MM.1S (cell line): ENCODE measurements at regions not wholly inside any gene's neighbourhood (a gene's known extent, or its start where the extent isn't known, plus 50 kb on each side); places are given as distances from the start of the nearest gene placed in this dataset.

Experiments
- DNase-seq: peaks from one replicate; pipeline ENCODE4 v3.0.0-alpha.2; 2015
- H2AFZ ChIP-seq: fragments of 300-600 bp; sonication (generic); 2 replicates; pipeline ENCODE4 v1.6.0; 2016; ENCODE audit warnings: antibody characterized with exemption, low read length
- H3F3A ChIP-seq: fragments of 300-600 bp; sonication (generic); 2 replicates; pipeline ENCODE4 v1.6.1; 2016; ENCODE audit warnings: mild to moderate bottlenecking, antibody characterized with exemption, low read length, moderate library complexity, mixed read lengths; ENCODE audit not compliant: insufficient read depth
- H3K27ac ChIP-seq: fragments of 300-600 bp; sonication (generic); 2 replicates; pipeline ENCODE4 v1.5.1; 2016; ENCODE audit warnings: mild to moderate bottlenecking, low read length
- H3K27me3 ChIP-seq: fragments of 300-600 bp; sonication (generic); replicated peaks from 2 replicates; pipeline ENCODE4 v1.6.0; 2016; ENCODE audit warnings: low read length; ENCODE audit not compliant: insufficient read depth
- H3K36me3 ChIP-seq: fragments of 300-600 bp; sonication (generic); replicated peaks from 2 replicates; pipeline ENCODE4 v1.6.1; 2016; ENCODE audit warnings: mild to moderate bottlenecking, low read length, mixed read lengths; ENCODE audit not compliant: insufficient read depth
- H3K4me1 ChIP-seq: fragments of 300-600 bp; sonication (generic); 2 replicates; pipeline ENCODE4 v1.6.1; 2016; ENCODE audit warnings: low read length, mixed read lengths
- H3K4me2 ChIP-seq: fragments of 300-600 bp; sonication (generic); 2 replicates; pipeline ENCODE4 v1.6.0; 2016; ENCODE audit warnings: low read depth, low read length
- H3K4me3 ChIP-seq: fragments of 300-600 bp; sonication (generic); 2 replicates; pipeline ENCODE4 v1.5.1; 2016; ENCODE audit warnings: low read length, mixed read lengths
- H3K79me2 ChIP-seq: fragments of 300-600 bp; sonication (generic); 2 replicates; pipeline ENCODE4 v1.6.1; 2016; ENCODE audit warnings: mixed run types, low read length, mixed read lengths
- H3K9ac ChIP-seq: fragments of 300-600 bp; sonication (generic); 2 replicates; pipeline ENCODE4 v1.6.1; 2016; ENCODE audit warnings: low read length, mixed read lengths
- H3K9me2 ChIP-seq: fragments of 300-600 bp; sonication (generic); replicated peaks from 2 replicates; pipeline ENCODE4 v1.6.1; 2016; ENCODE audit warnings: mild to moderate bottlenecking, low read length, mixed read lengths; ENCODE audit not compliant: insufficient read depth
- H3K9me3 ChIP-seq: fragments of 300-600 bp; sonication (generic); replicated peaks from 2 replicates; pipeline ENCODE4 v1.6.1; 2016; ENCODE audit warnings: mild to moderate bottlenecking, low read length, mixed read lengths; ENCODE audit not compliant: insufficient read depth
- H4K20me1 ChIP-seq: fragments of 300-600 bp; sonication (generic); 2 replicates; pipeline ENCODE4 v1.6.1; 2016; ENCODE audit warnings: mild to moderate bottlenecking, low read length, moderate library complexity, mixed read lengths; ENCODE audit not compliant: insufficient read depth
- EZH2 ChIP-seq: fragments of 300-600 bp; sonication (generic); optimal IDR thresholded peaks from 2 replicates; pipeline ENCODE3; 2017; ENCODE audit warnings: low read depth, mild to moderate bottlenecking, antibody characterized with exemption, low read length, mixed read lengths
- EZH2phosphoT487 ChIP-seq: fragments of 300-600 bp; sonication (generic); IDR thresholded peaks from 2 replicates; pipeline ENCODE4 v1.6.1; 2018; ENCODE audit warnings: antibody characterized with exemption, low read length
- TF ChIP-seq, protein P1 (sequence below): fragments of 300-600 bp; sonication (generic); IDR thresholded peaks from 2 replicates; pipeline ENCODE4 v1.5.1; 2016; ENCODE audit warnings: antibody characterized with exemption, low read length, mixed read lengths

DNA sequence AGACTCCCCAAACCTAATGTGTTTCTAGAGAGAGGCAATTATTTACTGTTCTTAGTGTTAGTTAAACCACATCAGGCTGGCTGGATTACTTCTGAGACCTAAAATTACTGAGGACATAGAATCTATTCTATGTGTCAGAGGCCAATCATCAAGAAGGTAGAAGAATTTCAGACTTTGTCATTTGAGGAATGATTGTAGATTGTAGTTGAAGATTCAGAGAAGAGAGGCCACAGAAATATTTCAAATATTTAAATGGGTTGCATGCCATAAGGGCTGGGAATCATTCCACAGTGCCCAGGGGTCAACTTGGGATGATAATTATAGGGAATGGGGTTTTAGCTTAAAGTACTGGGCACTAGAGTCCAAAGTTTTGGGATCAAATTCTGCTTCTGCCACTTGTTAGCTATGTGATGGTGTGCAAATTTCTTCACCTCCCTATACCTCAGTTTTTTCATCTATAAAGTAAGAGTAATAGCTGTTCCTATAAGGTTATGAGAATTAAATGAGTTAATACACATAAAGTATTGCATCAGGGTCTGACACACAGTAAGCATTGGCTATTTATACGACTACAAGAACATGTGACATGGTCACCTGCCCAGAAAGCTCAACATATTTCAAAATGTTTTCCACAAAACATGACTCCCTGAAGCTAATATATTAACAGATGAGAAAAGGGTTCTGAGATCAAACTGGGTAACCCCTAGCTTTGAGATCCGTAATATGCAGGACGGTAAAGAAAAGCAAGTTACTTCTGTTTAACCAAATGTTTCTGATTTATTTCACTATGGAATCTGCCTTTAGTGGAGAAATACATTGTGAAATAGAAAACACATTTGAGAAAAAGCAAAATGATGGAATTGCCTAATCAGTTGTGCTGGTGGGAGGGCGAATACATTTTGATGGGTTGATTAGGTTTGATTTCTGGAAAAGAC, 69.7 kb upstream of the SPAG17 start:
- Histone ChIP-seq H3K4me2 (no peak overlapping the region), H3K36me3 (no peaks in the 10 kb centered on the region), H3K27me3 (no peaks in the 10 kb centered on the region), H3K9me2 (no peaks in the 10 kb centered on the region), H3F3A (no peaks in the 10 kb centered on the region), H3K4me3 (no peak overlapping the region), H3K79me2 (no peaks in the 10 kb centered on the region), H3K4me1 (no peaks in the 10 kb centered on the region), H3K27ac (no peak overlapping the region), H2AFZ (no peak overlapping the region), H4K20me1 (no peaks in the 10 kb centered on the region), H3K9me3 (no peaks in the 10 kb centered on the region), H3K9ac (no peak overlapping the region)
- TF ChIP-seq EZH2 (no peak), EZH2phosphoT487 (no peak)
- TF ChIP-seq, protein P1, sequence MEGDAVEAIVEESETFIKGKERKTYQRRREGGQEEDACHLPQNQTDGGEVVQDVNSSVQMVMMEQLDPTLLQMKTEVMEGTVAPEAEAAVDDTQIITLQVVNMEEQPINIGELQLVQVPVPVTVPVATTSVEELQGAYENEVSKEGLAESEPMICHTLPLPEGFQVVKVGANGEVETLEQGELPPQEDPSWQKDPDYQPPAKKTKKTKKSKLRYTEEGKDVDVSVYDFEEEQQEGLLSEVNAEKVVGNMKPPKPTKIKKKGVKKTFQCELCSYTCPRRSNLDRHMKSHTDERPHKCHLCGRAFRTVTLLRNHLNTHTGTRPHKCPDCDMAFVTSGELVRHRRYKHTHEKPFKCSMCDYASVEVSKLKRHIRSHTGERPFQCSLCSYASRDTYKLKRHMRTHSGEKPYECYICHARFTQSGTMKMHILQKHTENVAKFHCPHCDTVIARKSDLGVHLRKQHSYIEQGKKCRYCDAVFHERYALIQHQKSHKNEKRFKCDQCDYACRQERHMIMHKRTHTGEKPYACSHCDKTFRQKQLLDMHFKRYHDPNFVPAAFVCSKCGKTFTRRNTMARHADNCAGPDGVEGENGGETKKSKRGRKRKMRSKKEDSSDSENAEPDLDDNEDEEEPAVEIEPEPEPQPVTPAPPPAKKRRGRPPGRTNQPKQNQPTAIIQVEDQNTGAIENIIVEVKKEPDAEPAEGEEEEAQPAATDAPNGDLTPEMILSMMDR, result no peak
- DNase-seq, result no peak

DNA sequence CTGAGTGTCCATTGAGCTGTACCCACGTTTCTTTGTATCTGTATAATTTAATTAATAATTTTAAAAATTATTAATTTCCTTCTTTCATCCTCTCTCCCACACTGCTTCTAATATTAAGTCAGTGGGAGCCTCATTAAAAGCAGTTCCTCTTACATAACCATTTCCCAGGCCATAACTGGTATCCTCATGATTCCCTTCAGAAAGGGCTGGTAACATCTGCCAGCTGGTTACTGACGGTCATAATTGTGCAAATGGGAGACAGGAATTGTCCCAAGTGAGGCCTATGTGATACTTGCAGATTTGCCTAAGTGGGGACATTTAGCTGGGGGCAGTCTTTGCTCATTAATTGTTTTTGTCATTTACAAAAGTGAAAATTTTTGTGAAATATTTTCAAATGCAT, 69.0 kb upstream of the SPAG17 start:
- no peak for TF ChIP-seq EZH2
- TF ChIP-seq, protein P1, result no peak
- no peak for TF ChIP-seq EZH2phosphoT487
- no peaks in the 10 kb centered on the region for H4K20me1 ChIP-seq
- no peaks in the 10 kb centered on the region for H3K4me1 ChIP-seq
- DNase-seq, result no peak
- H3K4me3 ChIP-seq, result no peak overlapping the region
- H3F3A ChIP-seq, result no peaks in the 10 kb centered on the region
- no peaks in the 10 kb centered on the region for H3K27me3 ChIP-seq
- no peaks in the 10 kb centered on the region for H3K9me3 ChIP-seq
- H3K27ac ChIP-seq, result no peak overlapping the region
- H3K79me2 ChIP-seq, result no peaks in the 10 kb centered on the region
- no peaks in the 10 kb centered on the region for H3K36me3 ChIP-seq
- H3K9ac ChIP-seq, result no peak overlapping the region
- H3K9me2 ChIP-seq, result no peaks in the 10 kb centered on the region
- no peak overlapping the region for H2AFZ ChIP-seq
- H3K4me2 ChIP-seq, result no peak overlapping the region

DNA sequence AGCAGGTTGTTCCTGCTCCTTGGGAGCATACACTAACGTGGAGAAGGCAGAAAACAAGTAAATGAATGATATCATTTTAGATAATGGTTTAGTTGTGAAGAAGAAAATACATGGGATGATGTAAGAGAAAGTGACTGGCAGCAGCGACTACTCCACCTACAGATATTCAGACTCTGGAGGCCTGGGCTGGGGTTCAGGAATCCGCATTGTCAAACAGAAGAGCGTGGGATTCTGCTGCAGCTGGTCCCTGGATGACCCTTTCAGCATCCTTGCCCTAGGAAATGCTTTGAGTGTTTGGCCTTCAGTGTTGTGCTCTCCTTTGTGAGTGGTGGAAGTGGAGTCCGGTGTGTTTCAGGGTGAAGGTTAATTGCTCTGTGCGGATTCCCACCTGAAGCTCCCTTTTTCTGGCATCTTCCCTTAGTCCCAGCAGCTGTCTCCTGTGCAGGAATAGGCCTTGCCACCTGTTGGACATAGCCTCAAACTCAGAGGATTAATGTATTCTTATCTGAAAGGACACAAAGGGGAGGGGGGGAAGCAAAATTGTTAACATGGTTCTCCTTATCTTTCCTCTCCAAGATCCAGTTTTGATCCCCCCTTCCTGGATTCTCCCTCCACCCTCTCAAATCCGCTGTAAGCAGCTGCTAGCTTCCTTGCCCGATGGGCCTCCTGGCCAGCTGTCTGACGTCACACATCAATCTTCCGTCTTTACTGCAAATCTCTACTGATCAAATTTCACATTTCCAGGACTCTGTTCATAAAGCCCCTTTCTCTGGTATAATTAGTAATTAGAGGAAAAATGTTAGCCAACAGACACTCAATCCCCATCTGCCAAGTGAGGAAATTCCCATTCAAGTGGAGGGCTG, 68.3 kb upstream of the SPAG17 start:
- Histone ChIP-seq H3F3A (no peaks in the 10 kb centered on the region), H3K4me2 (no peak overlapping the region), H3K27me3 (no peaks in the 10 kb centered on the region), H3K27ac (no peak overlapping the region), H3K9me2 (no peaks in the 10 kb centered on the region), H3K9ac (no peak overlapping the region), H3K4me1 (no peaks in the 10 kb centered on the region), H3K79me2 (no peaks in the 10 kb centered on the region), H3K36me3 (no peaks in the 10 kb centered on the region), H3K4me3 (no peak overlapping the region), H3K9me3 (no peaks in the 10 kb centered on the region), H2AFZ (no peak overlapping the region), H4K20me1 (no peaks in the 10 kb centered on the region)
- no peak for DNase-seq
- no peak for TF ChIP-seq EZH2
- TF ChIP-seq, protein P1, result no peak
- TF ChIP-seq EZH2phosphoT487, result no peak
